T-cell (primary cell): ENCODE measurements at regions not wholly inside any gene's neighbourhood (a gene's known extent, or its start where the extent isn't known, plus 50 kb on each side); places are given as distances from the start of the nearest gene placed in this dataset.

Experiments
- ATAC-seq, 4 experiments: fragments of 200-7000 bp in 3 of 4; fragments of 150-1000 bp in 1 of 4; cut with Tn5 transposase; replicated peaks in 1 of 4; 1 replicate in 3 of 4; 2 replicates in 1 of 4; pipeline ENCODE4 v1.10.0; 2021; ENCODE audit warnings: moderate library complexity in 3 of 4, mild to moderate bottlenecking in 2 of 4, moderate number of reproducible peaks in 1 of 4
- CTCF ChIA-PET, 2 donors: fragments of 300-600 bp; sonication (Branson Sonifier 250); formaldehyde crosslinking; loops; one replicate each; lab custom pipeline; 2022; ENCODE audit warnings: antibody characterized with exemption in 2 of 2; lab: Charles Lee
- POLR2A ChIA-PET, 2 donors: fragments of 300-600 bp; sonication (Branson Sonifier 250); formaldehyde crosslinking; loops; one replicate each; lab custom pipeline; 2022; ENCODE audit warnings: antibody characterized with exemption in 2 of 2; lab: Charles Lee
- DNase-seq, 35 experiments: peaks; one replicate each; pipeline versions ENCODE4 v3.0.0 to v3.0.0-alpha.2; 2013 to 2023
- H3K27ac ChIP-seq: one replicate; pipeline ENCODE4 v1.5.1; 2013; ENCODE audit warnings: low read length
- H3K27me3 ChIP-seq, 2 experiments: replicated peaks in 1 of 2; 1 replicate in 1 of 2; 2 replicates in 1 of 2; pipeline versions ENCODE4 v1.6.1 to v1.7.0; 2013; ENCODE audit warnings: low read length in 1 of 2, mixed read lengths in 1 of 2; ENCODE audit not compliant: control insufficient read depth in 2 of 2, insufficient read depth in 2 of 2; ENCODE audit errors: extremely low read depth in 1 of 2
- H3K36me3 ChIP-seq, 2 donors: 1 replicate in 1 of 2; 2 replicates in 1 of 2; pipeline versions ENCODE4 v1.6.1 to v1.7.0; 2013; ENCODE audit warnings: low read length in 1 of 2; ENCODE audit not compliant: control insufficient read depth in 2 of 2, insufficient read depth in 1 of 2; ENCODE audit errors: extremely low read depth in 1 of 2
- H3K4me1 ChIP-seq, 2 experiments: 1 replicate in 1 of 2; 2 replicates in 1 of 2; pipeline versions ENCODE4 v1.6.1 to v1.7.0; 2013; ENCODE audit warnings: low read length in 2 of 2, mixed read lengths in 1 of 2; ENCODE audit not compliant: insufficient read depth in 2 of 2, control insufficient read depth in 1 of 2; ENCODE audit errors: extremely low read depth in 1 of 2
- H3K4me3 ChIP-seq, 2 donors: 1 replicate in 1 of 2; 2 replicates in 1 of 2; pipeline versions ENCODE4 v1.5.1 to v1.7.0; 2013; ENCODE audit warnings: mild to moderate bottlenecking in 2 of 2, low read length in 1 of 2, moderate library complexity in 1 of 2; ENCODE audit not compliant: control insufficient read depth in 1 of 2; ENCODE audit errors: extremely low read depth in 1 of 2
- H3K9me3 ChIP-seq: 2 replicates; pipeline ENCODE4 v1.7.0; 2013
- H3K27ac Mint-ChIP-seq, 2 donors: one replicate each; pipeline ENCODE4 v1.8.0; 2020 to 2021; ENCODE audit warnings: mild to moderate bottlenecking in 2 of 2, mixed read lengths in 2 of 2
- H3K27me3 Mint-ChIP-seq, 2 donors: one replicate each; pipeline ENCODE4 v1.8.0; 2021 to 2022; ENCODE audit warnings: mixed read lengths in 2 of 2
- H3K36me3 Mint-ChIP-seq: one replicate; pipeline ENCODE4 v1.8.0; 2021; ENCODE audit warnings: mixed read lengths
- H3K4me1 Mint-ChIP-seq, 3 donors: one replicate each; pipeline ENCODE4 v1.8.0; 2020 to 2022; ENCODE audit warnings: mixed read lengths in 3 of 3, mild to moderate bottlenecking in 1 of 3
- H3K4me3 Mint-ChIP-seq, 3 donors: one replicate each; pipeline ENCODE4 v1.8.0; 2020 to 2022; ENCODE audit warnings: mild to moderate bottlenecking in 3 of 3, mixed read lengths in 3 of 3, moderate library complexity in 3 of 3
- H3K9me3 Mint-ChIP-seq, 3 donors: one replicate each; pipeline ENCODE4 v1.8.0; 2020 to 2022; ENCODE audit warnings: mixed read lengths in 3 of 3
- WGBS: methylation state at CpG from one replicate; pipeline ENCODE4 v1.1.5; 2013; ENCODE audit warnings: missing lambda C conversion rate; ENCODE audit not compliant: insufficient coverage; 5-methylcytosine and 5-hydroxymethylcytosine counted together

- DNase-seq (no peak), ATAC-seq (no peak)
- Mint-ChIP-seq H3K4me3 (no peak overlapping the region), H3K4me1 (no peaks in the 10 kb centered on the region), H3K27ac (no peak overlapping the region), H3K27me3 (no peaks in the 10 kb centered on the region), H3K9me3 (peaks cover 6 to 17% (median 6%) of the 10 kb centered on the region in 3 donors), H3K36me3 (no peaks in the 10 kb centered on the region)
- no CpG with 5 or more reads among the region's 4 CpGs for WGBS
- Histone ChIP-seq H3K36me3 (no peaks in the 10 kb centered on the region), H3K4me3 (no peak overlapping the region), H3K27ac (no peak overlapping the region), H3K4me1 (no peaks in the 10 kb centered on the region), H3K9me3 (no peaks in the 10 kb centered on the region), H3K27me3 (no peaks in the 10 kb centered on the region)
- ChIA-PET POLR2A (no interaction called here), CTCF (no interaction called here)
These were observed 1387.6 kb upstream of the ACVR2A start for GRCh38 chr2:146457221-146457620.

GRCh38 chr2:146455325-146455724 is 1389.5 kb upstream of the ACVR2A start:
- no peak overlapping the region for H3K4me3 ChIP-seq
- peaks cover 0 to 12% (median 4%) of the 10 kb centered on the region in 3 donors for H3K9me3 Mint-ChIP-seq
- H3K27me3 ChIP-seq: no peaks in the 10 kb centered on the region
- no peaks in the 10 kb centered on the region for H3K4me1 ChIP-seq
- no peaks in the 10 kb centered on the region for H3K27me3 Mint-ChIP-seq
- no peak overlapping the region for H3K4me3 Mint-ChIP-seq
- DNase-seq: no peak
- WGBS: no CpG with 5 or more reads among the region's 1 CpG
- H3K27ac ChIP-seq: no peak overlapping the region
- no peak overlapping the region for H3K27ac Mint-ChIP-seq
- no peaks in the 10 kb centered on the region for H3K36me3 Mint-ChIP-seq
- H3K36me3 ChIP-seq: no peaks in the 10 kb centered on the region
- no peaks in the 10 kb centered on the region for H3K4me1 Mint-ChIP-seq
- ATAC-seq: no peak
- POLR2A ChIA-PET: no interaction called here
- CTCF ChIA-PET: no interaction called here
- no peaks in the 10 kb centered on the region for H3K9me3 ChIP-seq

GRCh38 chr2:146451972-146452371 is 1392.9 kb upstream of the ACVR2A start:
- no peak for ATAC-seq
- no CpG with 5 or more reads among the region's 1 CpG for WGBS

GRCh38 chr2:146450131-146450530 is 1394.7 kb upstream of the ACVR2A start:
- ChIA-PET POLR2A (no interaction called here), CTCF (no interaction called here)
- ATAC-seq: no peak
- no peak overlapping the region for H3K27ac ChIP-seq
- no peaks in the 10 kb centered on the region for H3K36me3 ChIP-seq
- H3K4me1 ChIP-seq: no peaks in the 10 kb centered on the region
- WGBS: no CpG with 5 or more reads among the region's 2 CpGs
- Mint-ChIP-seq H3K9me3 (peaks cover 4 to 8% (median 5%) of the 10 kb centered on the region in 3 donors), H3K27me3 (no peaks in the 10 kb centered on the region), H3K4me3 (no peak overlapping the region), H3K27ac (no peak overlapping the region), H3K36me3 (no peaks in the 10 kb centered on the region), H3K4me1 (no peaks in the 10 kb centered on the region)
- H3K9me3 ChIP-seq: no peaks in the 10 kb centered on the region
- H3K4me3 ChIP-seq: no peak overlapping the region
- DNase-seq: no peak
- no peaks in the 10 kb centered on the region for H3K27me3 ChIP-seq

More at GRCh38 chr2:146451972-146452371, 1392.9 kb upstream of the ACVR2A start:
- H3K27ac Mint-ChIP-seq: no peak overlapping the region
- H3K4me3 ChIP-seq: no peak overlapping the region
- H3K36me3 ChIP-seq: no peaks in the 10 kb centered on the region
- H3K9me3 Mint-ChIP-seq: peaks cover 0 to 5% (median 1%) of the 10 kb centered on the region in 3 donors
- ChIA-PET POLR2A (no interaction called here), CTCF (no interaction called here)
- no peaks in the 10 kb centered on the region for H3K27me3 ChIP-seq
- no peaks in the 10 kb centered on the region for H3K4me1 Mint-ChIP-seq
- no peaks in the 10 kb centered on the region for H3K9me3 ChIP-seq
- no peaks in the 10 kb centered on the region for H3K4me1 ChIP-seq
- no peaks in the 10 kb centered on the region for H3K27me3 Mint-ChIP-seq
- no peak for DNase-seq
- H3K27ac ChIP-seq: no peak overlapping the region
- no peaks in the 10 kb centered on the region for H3K36me3 Mint-ChIP-seq
- H3K4me3 Mint-ChIP-seq: no peak overlapping the region

- H3K36me3 ChIP-seq: no peaks in the 10 kb centered on the region
- no peak for DNase-seq
- H3K27me3 Mint-ChIP-seq: no peaks in the 10 kb centered on the region
- ATAC-seq: no peak
- H3K27me3 ChIP-seq: no peaks in the 10 kb centered on the region
- H3K4me3 ChIP-seq: no peak overlapping the region
- H3K36me3 Mint-ChIP-seq: no peaks in the 10 kb centered on the region
- H3K4me1 ChIP-seq: no peaks in the 10 kb centered on the region
- H3K27ac ChIP-seq: no peak overlapping the region
- H3K4me3 Mint-ChIP-seq: no peak overlapping the region
- ChIA-PET POLR2A (no interaction called here), CTCF (no interaction called here)
- no peaks in the 10 kb centered on the region for H3K4me1 Mint-ChIP-seq
- no peak overlapping the region for H3K27ac Mint-ChIP-seq
- H3K9me3 ChIP-seq: no peaks in the 10 kb centered on the region
- H3K9me3 Mint-ChIP-seq: peaks cover 5 to 8% (median 8%) of the 10 kb centered on the region in 3 donors
These were observed 1399.8 kb upstream of the ACVR2A start for GRCh38 chr2:146444987-146445386.

- H3K27ac ChIP-seq: no peak overlapping the region
- Mint-ChIP-seq H3K9me3 (peaks cover 5 to 8% (median 8%) of the 10 kb centered on the region in 3 donors), H3K4me1 (no peaks in the 10 kb centered on the region), H3K27me3 (no peaks in the 10 kb centered on the region), H3K27ac (no peak overlapping the region), H3K36me3 (no peaks in the 10 kb centered on the region), H3K4me3 (no peak overlapping the region)
- ATAC-seq: no peak
- no peak for DNase-seq
- H3K36me3 ChIP-seq: no peaks in the 10 kb centered on the region
- H3K27me3 ChIP-seq: no peaks in the 10 kb centered on the region
- no peaks in the 10 kb centered on the region for H3K4me1 ChIP-seq
- H3K9me3 ChIP-seq: no peaks in the 10 kb centered on the region
- H3K4me3 ChIP-seq: no peak overlapping the region
- ChIA-PET POLR2A (no interaction called here), CTCF (no interaction called here)
These were observed 1400.7 kb upstream of the ACVR2A start for GRCh38 chr2:146444085-146444484.

GRCh38 chr2:146438246-146438645 is 1406.6 kb upstream of the ACVR2A start:
- Mint-ChIP-seq H3K9me3 (peaks cover 0 to 4% (median 3%) of the 10 kb centered on the region in 3 donors), H3K4me1 (no peaks in the 10 kb centered on the region), H3K4me3 (no peak overlapping the region), H3K27ac (no peak overlapping the region), H3K36me3 (no peaks in the 10 kb centered on the region), H3K27me3 (no peaks in the 10 kb centered on the region)
- no peak overlapping the region for H3K27ac ChIP-seq
- ChIA-PET POLR2A (no interaction called here), CTCF (no interaction called here)
- no peaks in the 10 kb centered on the region for H3K27me3 ChIP-seq
- no peaks in the 10 kb centered on the region for H3K9me3 ChIP-seq
- H3K4me3 ChIP-seq: no peak overlapping the region
- no peaks in the 10 kb centered on the region for H3K36me3 ChIP-seq
- DNase-seq (no peak), ATAC-seq (no peak)
- H3K4me1 ChIP-seq: no peaks in the 10 kb centered on the region
